ENCODE measurements at regions not wholly inside any gene's neighbourhood (a gene's known extent, or its start where the extent isn't known, plus 50 kb on each side); places are given as distances from the start of the nearest gene placed in this dataset.

DNA sequence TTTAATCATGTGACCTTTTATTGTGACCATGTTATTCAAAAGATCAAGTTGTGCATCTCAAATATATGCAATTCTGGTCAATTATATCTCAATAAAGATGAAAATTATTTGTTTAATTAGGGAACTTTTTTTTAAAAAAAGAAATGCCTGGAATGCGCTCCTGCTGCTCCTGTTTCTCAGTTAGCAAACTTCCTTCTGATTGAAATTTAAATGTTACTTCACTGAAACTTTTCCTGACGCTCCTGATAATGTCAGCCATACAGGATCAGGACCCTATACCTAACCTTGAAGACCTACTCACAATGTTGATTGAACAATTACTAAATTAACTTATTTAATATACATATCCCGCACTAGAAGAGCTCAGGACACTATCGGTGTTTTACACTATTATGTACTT is 190.4 kb downstream of the MACC1 start:
- no peak overlapping the region for H3K14ac ChIP-seq (ENCODE audit: insufficient read length)
- no peak for DNase-seq (ENCODE audit: low read depth in 1 of 2, low spot score in 2 of 2)
- POLR2A ChIA-PET (ENCODE audit: partially characterized antibody) = interaction anchor here (0.9 kb wide), 1 partner anchor 88 kb away, joined by 3 read pairs; no protein-coding TSS in a partner anchor
- H3K79me2 ChIP-seq (ENCODE audit: control insufficient read depth in 1 of 2, insufficient read depth in 2 of 2, low read length in 2 of 2) = peaks cover 0 to 22% of the 10 kb centered on the region in 2 experiments; a peak in 2 of 4 replicates
- no peaks in the 10 kb centered on the region for H3K27me3 ChIP-seq (replicated peaks in 1 of 4; ENCODE audit: control insufficient read depth in 3 of 4, extremely low read depth in 1 of 4, insufficient read depth in 3 of 4, low read length in 3 of 4)
- no peak overlapping the region for H3K23ac ChIP-seq (ENCODE audit: insufficient read length)
- peak overlapping the region; percentile 33 to 37; a peak in 2 of 4 replicates for H3K4me2 ChIP-seq (ENCODE audit: insufficient read depth in 1 of 2, low read depth in 2 of 2, low read length in 2 of 2)
- peaks cover 0 to 6% (median 1%) of the 10 kb centered on the region in 4 experiments; a peak in 2 of 8 replicates for H3K36me3 ChIP-seq (ENCODE audit: control insufficient read depth in 2 of 4, insufficient read depth in 4 of 4, low read length in 3 of 4)
- no peak overlapping the region for H2BK12ac ChIP-seq (ENCODE audit: low read depth, low read length)
- no peaks in the 10 kb centered on the region for H3K9me3 ChIP-seq (ENCODE audit: insufficient read depth in 2 of 2, low read depth in 1 of 2, low read length in 1 of 2)
- no peaks in the 10 kb centered on the region for H4K20me1 ChIP-seq (replicated peaks in 1 of 2; ENCODE audit: control insufficient read depth in 1 of 2, insufficient read depth in 2 of 2, low read length in 2 of 2)
- no peak overlapping the region for H4K91ac ChIP-seq (replicated peaks; ENCODE audit: insufficient read length, low read length)
- H2AK5ac ChIP-seq (ENCODE audit: low read depth, low read length) = no peak overlapping the region
- no peaks in the 10 kb centered on the region for H3K79me1 ChIP-seq (ENCODE audit: low read depth, low read length)
- H4K8ac ChIP-seq (ENCODE audit: extremely low read depth, insufficient read depth, low read length) = no peak overlapping the region
- peak overlapping the region; percentile 22; the same call in 1 of the 2 replicates for H2BK5ac ChIP-seq (ENCODE audit: low read depth, low read length)
- H3K9ac ChIP-seq (replicated peaks in 1 of 4; ENCODE audit: extremely low read depth in 1 of 4, low read depth in 3 of 4, low read length in 3 of 4) = no peak overlapping the region
- 38% methylated on average over 4 of the region's 4 CpGs; no CpG with 5 or more reads in 1 of the 2 experiments for WGBS, 2 experiments (ENCODE audit: extremely low coverage in 1 of 2, insufficient coverage in 1 of 2, insufficient read length in 1 of 2, insufficient replicate concordance in 2 of 2, low coverage in 1 of 2, low lambda C conversion rate in 2 of 2, missing lambda C conversion rate in 1 of 2)
- no peak overlapping the region for H3K27ac ChIP-seq (ENCODE audit: low read depth, low read length)
- TF ChIP-seq TEAD4 (IDR thresholded peaks at IDR 0.05; ENCODE audit: low read depth, low read length) (peak; percentile 63; the same call in 1 of the 2 replicates), POU5F1 (IDR thresholded peaks at IDR 0.05; ENCODE audit: low read depth, low read length) (no peak)
- H2BK120ac ChIP-seq (replicated peaks; ENCODE audit: low read depth, low read length) = no peak overlapping the region
- no peak overlapping the region for H3K4ac ChIP-seq (replicated peaks; ENCODE audit: insufficient read length, low read depth, low read length)
- H2BK20ac ChIP-seq (ENCODE audit: low read length) = no peak overlapping the region
- FAIRE-seq = peak; percentile 7
- CTCF ChIA-PET (ENCODE audit: partially characterized antibody) = no interaction called here
- no peak overlapping the region for H2AFZ ChIP-seq (ENCODE audit: low read length)
- no peak overlapping the region for H3K4me3 ChIP-seq (ENCODE audit: extremely low read depth in 1 of 4, insufficient read depth in 2 of 4, low read depth in 3 of 4, low read length in 4 of 4)
- H2BK15ac ChIP-seq (ENCODE audit: low read length) = no peak overlapping the region
- H3K23me2 ChIP-seq (ENCODE audit: low read depth, low read length) = no peaks in the 10 kb centered on the region
- peak overlapping the region; percentile 88 for H4K5ac ChIP-seq (ENCODE audit: insufficient read length, low read depth, low read length)
- H3K4me1 ChIP-seq (replicated peaks in 1 of 4; ENCODE audit: control insufficient read depth in 3 of 4, insufficient read depth in 4 of 4, low read length in 3 of 4) = peaks cover 4 to 11% (median 6%) of the 10 kb centered on the region in 4 experiments; a peak in 6 of 7 replicates
- no peak overlapping the region for H3K18ac ChIP-seq (ENCODE audit: extremely low read depth, low read length)
- H3K56ac ChIP-seq (replicated peaks; ENCODE audit: insufficient read length, low read depth, low read length) = no peak overlapping the region

All from H1 (cell line).